HG03342 (cell line): ENCODE measurements at regions not wholly inside any gene's neighbourhood (a gene's known extent, or its start where the extent isn't known, plus 50 kb on each side); places are given as distances from the start of the nearest gene placed in this dataset.
A peak's percentile ranks its signal among the peaks of the same experiment; 100 is the strongest.

Source experiments
- ATAC-seq: cut with Tn5 transposase; IDR thresholded peaks from one replicate; pipeline ENCODE4 v1.9.1; 2021; ENCODE audit warnings: mild to moderate bottlenecking, moderate library complexity; ENCODE audit not compliant: unreplicated experiment

DNA sequence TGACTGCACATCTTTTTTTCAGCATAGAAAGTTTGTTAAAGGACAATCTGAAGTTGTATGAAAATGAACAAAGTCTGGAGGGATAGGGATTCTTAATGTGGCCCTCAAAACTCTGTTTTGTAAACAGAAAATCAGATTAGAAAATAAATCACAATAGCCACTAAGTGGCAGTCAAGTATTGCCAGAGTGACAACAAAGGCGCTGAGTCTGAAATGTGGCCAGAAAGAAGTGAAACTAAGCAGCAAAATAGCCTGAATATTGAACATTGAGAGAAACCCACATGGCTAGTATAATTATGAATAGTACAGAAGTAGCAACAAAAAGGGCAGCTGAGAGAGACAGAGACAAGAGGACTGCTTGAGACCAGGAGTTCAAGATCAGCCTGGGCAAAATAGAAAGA lies 81.1 kb upstream of the CT45A1 start:
- peak; percentile 63 for ATAC-seq

DNA sequence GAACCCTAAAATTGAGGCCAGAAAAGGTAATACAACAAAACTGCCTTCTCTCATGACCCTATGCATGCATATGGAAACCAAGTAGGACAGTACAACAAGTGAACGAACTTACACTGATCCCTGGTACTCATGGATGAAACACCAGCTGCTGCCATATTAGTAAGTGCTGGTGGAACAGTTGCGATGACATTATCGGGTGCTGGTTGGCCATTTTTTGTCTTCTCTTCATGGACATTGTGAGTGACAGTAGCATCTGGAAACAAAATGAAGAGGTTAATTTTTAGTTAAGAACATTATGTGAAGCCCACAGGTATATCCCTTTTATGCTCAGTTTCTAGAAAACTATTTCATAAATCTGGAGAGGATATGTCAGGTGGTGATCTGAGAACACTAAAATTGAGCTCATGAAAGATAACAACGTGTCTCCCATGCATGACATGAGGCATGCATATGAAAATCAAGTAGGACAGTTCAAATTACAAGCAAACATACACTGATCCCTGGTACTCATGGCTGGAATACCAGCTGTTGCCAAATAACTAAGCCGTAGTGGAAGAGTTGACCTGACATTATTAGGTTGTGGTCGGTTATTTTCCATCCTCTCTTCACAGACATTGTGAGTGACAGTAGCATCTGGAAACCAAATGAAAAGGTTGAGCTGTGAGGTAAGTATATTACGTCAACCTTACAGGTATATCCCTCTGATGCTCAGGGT lies 74.2 kb upstream of the CT45A1 start:
- ATAC-seq, result no peak

DNA sequence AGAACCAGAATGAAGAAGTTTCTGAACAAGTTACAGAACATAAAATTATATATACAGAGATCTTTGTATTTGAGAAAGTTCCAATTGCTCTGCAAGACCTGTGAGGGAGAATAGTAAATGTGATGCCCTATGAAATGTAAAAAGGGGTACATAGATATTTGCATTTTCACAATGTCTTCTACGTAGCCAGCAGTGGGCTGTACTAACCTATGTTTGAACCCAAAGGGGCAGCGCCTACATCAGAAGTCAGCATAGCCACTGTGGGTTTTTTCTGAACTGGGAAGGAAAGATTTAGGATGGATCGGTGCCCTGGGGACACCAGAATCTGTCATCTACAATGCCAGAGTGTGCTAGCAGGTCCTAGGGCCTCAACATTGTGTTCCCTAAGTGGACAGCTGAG lies 69.5 kb upstream of the CT45A1 start:
- ATAC-seq, result no peak

DNA sequence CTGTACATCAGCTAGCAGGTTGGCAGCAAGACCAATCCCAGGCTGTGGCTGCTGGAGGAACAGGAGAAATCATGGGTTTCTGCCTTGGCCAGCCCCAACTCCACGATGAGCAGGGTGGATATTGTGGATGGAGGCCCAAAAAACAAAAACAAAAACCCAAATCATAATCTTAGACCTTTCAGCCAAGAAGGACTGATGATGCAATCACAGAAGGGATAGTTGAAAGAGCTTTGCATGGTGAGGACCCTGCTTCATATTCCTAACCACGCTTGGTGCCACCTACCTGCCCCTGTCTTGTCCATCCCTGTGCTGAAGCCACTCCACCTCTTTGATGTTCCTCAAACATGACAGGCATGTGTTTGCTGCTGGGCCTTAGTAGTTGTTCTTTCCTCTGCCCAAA lies 68.8 kb upstream of the CT45A1 start:
- no peak for ATAC-seq

GRCh38 chrX:135649029-135649428 lies 64.4 kb upstream of the CT45A1 start:
- no peak for ATAC-seq

DNA sequence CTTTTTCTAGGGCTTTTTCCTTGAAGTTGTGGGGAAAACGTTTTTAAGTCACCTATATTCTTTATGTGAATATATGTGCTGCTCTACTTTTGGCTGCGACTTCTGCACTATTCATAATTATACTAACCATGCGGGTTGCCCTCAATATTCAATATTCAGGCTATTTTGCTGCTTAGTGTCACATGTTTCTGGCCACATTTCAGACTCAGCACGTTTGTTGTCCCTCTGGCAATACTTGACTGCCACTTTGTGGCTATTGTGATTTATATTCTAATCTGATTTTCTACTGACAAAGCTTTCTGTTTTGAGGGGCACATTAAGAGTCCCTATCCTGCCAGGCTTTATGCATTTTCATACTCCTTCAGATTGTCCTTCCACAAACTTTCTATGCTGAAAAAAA lies 63.9 kb upstream of the CT45A1 start:
- no peak for ATAC-seq

GRCh38 chrX:135651647-135652295 lies 61.7 kb upstream of the CT45A1 start:
- peak; percentile 12 for ATAC-seq

DNA sequence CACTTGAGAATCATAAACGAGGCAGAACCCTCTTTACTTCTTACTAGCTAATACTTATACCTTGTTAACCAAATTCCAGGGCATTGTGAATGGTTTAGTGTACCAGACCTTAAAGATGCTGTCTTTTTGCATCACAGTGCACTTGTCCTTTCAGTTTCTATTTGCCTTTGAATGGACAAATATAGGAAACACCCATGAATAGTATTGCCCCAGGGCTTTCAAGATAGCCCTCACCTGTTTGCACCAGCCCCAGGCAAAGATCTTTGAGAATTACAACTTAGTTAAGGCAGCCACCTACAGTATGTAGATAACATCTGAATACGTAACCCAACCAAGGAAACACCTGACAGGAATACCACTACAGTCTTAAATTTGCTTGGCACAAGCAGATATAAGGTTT lies 60.8 kb upstream of the CT45A1 start:
- peak; percentile 57 for ATAC-seq

DNA sequence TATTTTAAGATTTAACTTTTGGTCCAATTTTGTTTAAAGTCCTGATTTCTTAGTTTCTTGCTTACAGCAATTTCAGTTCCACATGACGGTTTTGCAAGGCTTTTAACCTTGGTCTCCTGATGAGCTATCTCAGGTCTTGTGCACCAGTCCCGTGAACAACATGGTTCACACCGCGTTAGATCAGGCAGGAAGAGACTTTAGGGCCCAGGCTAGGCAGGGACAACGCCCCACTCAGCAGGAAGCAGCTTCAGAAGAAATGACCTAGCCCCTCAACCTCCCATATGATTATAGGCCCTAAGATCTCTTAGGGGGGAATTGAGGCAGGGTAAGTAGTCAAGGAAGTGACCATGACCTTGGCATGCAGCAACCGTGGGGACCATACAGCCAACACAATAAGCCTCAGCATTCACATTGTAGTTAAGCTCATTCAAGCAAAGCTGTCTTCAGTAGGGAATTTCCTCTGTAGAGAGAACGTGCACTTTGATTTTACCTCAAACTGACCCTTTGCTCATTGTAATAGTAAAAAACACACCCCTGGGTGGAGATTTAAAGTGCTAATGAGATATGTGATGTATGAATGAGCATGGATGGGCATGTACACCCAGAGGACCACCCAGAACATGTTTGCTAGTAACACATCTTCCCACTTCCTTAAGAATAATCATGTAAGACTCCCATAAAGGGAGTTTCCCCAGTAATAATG lies 55.3 kb upstream of the CT45A1 start:
- peak; percentile 79 for ATAC-seq
